NCI-H2107 treated with DMSO at 0.1 percent for 48 hours (cell line): ENCODE measurements at regions not wholly inside any gene's neighbourhood (a gene's known extent, or its start where the extent isn't known, plus 50 kb on each side); places are given as distances from the start of the nearest gene placed in this dataset.

Experiments
- DNase-seq: peaks from one replicate; lab custom pipeline; 2025; ENCODE audit not compliant: unreplicated experiment; lab: John Stamatoyannopoulos, UW

GRCh38 chr4:96166806-96167205 is 326.9 kb downstream of the PDHA2 start:
- DNase-seq: no peak

- DNase-seq: no peak
Measured at GRCh38 chr4:96170198-96170597, 330.3 kb downstream of the PDHA2 start.

DNA sequence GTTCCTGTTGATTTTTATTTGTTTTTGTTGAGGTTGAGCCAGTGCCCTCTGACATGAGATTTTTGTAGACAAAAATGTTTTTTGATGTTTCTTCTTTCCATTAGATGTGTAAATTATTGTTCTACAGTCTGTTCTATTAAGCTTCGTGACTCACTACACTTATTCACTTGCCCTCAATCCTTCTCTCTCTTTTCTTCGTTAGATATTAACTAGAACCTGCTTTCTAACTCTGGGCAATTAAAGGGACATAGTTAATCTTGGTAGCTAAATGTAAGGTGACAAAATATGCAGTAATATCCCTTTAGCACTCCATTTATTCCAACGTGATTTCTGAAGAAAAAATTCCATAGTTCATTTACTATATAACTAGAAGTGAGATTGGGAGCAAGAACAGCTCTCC is 333.9 kb downstream of the PDHA2 start:
- DNase-seq: no peak

DNA sequence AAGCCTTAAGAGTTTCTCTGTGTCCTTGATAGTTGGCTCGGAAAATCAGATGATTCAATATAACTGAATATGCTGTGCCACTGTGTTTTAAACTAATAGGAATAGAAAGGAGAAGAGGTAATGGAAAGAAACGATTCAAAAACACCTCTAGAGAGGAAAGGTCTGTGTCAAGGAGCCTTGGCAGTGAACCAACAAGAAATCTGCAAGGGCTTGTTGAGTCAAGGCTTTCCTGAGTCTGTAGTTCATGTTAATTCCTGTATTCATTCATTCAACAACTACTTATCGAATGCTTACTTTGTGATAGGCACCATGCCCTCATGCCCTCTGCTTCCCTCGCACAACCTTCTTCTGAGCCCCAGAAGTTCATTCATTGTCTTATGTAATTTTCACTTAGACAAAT is 336.0 kb downstream of the PDHA2 start:
- no peak for DNase-seq

- DNase-seq: no peak
Measured at GRCh38 chr4:96183611-96184010, 343.7 kb downstream of the PDHA2 start.

DNA sequence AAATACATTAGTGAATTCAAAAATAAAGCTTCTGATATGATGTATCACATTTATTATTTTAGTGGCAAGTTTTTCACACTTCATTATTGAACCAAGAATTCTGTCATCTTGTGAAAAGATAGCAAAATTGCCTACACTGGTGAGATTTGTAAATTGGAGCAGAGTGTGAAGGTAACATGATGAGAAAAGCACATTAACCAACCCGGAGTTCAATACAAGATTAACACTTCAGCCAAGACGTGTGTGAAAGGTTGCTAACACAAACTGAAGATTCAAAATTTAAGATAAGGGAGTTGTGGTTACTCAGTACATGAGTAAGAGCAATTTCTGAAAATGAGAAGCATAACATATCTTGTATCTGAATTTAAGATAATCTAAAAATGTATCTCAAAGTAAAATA is 346.7 kb downstream of the PDHA2 start:
- DNase-seq: no peak

DNA sequence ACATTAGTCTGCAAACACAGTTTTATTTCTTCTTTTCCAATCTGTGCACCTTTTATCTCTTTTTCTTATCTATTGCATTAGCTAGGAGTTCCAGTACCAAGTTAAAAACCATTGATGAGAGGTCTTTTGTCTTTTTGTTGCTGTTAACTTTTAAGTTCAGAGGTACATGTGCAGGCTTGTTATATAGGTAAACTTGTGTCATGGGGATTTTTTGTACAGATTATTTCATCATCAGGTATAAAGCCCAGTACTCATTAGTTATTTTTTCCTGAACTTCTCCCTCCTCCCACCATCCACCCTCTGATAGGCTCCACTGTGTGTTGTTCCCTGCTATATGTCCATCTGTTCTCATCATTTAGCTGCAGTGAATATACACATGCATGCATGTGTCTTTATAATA is 349.9 kb downstream of the PDHA2 start:
- DNase-seq: no peak

DNA sequence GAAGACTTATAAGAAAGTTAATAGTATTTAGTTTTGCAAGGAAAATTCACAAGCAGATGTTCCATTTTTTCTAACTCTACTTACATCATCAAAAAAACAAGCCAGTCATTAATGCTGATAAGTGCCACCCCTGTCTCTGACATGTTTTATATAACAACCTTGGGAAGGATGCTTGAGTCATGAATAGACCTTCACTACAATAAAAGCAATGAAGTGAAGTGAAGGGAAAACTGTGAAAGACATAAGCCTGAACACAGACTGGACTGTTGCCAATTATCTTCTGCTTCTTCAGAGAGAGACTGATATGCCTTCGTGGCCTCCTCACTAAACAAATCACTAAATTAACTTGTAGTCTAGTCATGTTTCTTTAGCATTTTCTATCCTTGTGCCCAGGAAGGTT is 353.2 kb downstream of the PDHA2 start:
- no peak for DNase-seq

DNA sequence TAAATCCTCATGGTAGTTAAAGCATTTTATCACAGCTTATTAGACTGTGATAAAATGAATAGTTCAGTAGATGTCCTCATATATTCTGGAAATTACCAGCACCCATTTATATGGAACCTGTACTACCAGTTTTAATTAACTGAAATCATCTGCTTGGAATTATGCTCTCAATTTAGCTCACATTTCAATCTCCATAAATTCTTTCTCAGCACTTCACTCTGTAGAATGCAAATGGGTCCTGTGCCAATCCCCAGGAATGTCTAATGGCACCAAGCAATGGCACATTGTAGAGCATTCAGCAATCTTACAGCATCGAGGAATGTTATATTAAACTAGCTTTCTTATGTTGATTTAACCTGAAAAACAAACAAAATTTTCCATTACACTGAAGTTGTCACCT is 355.1 kb downstream of the PDHA2 start:
- DNase-seq: no peak

DNA sequence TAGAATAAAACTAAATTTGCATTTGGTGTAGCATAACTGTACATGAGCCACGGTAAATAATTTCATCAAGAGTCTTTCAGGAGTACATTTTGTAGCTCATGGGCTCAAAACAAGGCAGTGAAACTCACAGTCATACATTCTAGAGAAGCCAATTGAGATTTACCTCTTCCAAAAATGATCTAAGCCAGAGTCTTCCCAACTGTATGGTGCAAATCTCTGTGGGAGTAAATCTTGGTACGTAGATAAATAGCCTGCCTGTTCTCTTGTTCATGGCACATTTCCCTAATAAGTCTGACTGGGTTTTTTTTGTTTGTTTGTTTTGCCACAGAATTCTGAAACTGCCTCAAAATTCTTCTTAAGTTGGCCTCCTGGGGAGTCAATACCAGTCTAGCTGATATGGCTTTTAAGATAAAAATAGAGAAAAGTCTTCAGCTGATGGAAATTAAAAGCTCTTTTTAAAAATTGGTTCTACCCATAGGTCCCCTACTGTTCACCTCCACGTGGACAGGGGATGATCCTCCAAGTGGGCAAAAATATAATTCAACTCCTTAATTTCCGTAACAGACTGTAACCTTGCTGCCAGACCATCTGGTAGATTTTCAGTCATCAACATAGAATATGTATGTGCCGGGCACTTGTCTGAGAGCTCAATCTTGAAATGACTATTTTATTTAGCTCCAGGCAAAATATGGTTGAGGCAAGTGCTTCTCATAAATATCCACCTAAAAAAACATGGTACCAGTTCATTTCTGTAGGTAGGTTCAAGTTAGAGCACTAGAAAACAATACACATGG is 365.4 kb downstream of the PDHA2 start:
- DNase-seq: no peak

DNA sequence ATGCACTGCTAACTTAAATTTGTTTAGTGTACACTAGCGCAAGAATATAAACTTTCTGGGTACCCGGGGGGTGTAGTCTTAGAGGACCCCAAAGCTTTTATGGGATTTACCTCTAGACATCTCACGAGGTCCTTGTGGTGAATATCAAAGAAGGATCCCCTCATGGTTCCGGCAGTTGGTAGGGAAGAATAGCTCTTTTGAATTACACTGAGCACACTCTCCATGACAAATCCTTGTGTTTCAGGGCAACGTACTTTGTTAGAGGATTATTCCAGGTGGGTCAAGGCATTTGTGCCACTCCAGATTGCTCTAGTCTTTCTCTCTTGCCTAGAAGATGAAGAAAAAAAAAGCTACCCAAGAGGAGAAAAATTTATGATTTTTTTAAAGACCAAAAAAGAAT is 387.6 kb downstream of the PDHA2 start:
- DNase-seq: no peak

GRCh38 chr4:96228463-96228862 is 388.6 kb downstream of the PDHA2 start:
- no peak for DNase-seq

DNA sequence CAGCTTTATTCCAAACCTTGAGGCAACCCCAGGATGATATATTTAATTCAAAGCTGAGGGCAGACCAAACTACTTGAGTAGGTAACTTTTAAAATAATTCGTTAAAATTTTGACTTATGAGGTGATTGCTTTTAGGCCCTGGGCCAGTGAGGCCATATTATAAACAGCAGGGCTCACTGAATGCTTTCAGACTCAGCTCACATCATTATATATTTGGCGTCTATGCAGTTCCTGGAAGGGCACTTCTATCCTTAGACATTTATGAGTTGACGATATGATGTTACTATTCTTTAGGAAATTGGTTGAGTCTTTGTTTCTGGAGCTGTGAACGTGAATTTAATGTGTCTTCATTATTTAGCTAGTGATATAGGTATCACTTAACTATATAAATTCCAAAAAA is 400.1 kb downstream of the PDHA2 start:
- no peak for DNase-seq

GRCh38 chr4:96241819-96242218 is 401.9 kb downstream of the PDHA2 start:
- DNase-seq: no peak

DNA sequence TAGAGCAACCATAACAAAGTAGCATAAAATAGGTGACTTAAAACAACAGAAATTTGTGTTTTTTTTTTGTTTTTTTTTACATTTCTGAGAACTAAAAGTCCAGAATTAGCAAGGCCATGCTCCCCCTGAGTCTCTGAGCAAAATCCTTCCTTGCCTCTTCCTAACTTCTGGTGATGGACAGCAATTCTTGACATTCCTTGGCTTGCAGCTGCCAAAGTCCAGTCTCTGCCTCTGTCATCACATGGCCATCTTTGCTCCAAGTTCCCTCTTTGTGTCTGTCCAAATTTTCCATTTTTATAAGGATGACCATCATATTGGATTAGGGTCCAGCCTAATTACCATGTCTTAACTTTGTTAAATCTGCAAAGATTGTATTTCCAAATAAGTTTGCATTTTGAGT is 407.2 kb downstream of the PDHA2 start:
- DNase-seq: no peak

DNA sequence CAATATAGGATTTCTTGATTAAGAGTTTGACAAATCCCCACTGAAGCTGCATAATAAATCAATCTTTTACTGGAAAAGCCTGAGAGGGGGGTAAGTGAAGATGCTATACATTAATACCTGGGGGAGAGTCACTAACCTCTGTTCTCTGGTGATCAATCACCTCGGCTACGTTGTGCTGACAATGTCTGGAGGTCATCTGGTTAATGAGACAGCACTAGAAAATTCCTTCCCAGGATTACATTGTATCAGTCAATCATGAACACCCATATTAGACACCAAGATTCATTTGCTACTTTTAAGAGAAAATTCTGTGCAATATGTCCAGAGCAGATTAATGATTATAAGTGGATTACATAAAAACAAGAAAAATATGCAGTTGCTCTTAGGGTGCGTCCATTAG is 408.3 kb downstream of the PDHA2 start:
- no peak for DNase-seq

DNA sequence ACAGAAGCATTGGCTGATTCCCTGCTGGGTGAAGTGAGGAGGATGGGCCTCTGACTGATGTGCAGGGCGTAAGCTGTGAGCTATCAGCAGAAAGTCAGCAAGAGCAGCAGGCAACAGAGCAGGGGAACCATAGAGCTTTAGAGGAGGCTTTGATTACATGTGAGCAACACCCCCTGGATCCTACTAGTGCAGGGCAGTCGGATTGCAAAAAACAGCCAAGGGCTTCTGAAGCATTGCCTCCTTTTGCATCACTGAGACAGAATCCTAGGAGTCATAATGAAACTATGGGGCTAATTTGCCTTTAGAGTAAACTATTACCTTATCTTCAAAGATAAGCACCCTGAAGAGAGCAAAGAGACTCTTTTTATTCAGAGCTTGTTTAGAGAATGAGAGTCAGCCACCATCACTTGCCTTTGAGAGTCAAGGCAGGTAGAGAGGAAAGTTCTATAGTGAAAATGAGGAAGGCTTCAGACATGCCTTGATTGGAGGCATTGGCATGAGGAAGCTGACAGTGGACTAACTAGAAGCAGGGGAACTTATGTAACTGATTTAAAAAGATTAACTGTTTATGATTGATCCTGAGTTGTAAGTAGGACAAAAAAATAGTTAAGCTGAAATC is 420.3 kb downstream of the PDHA2 start:
- no peak for DNase-seq

GRCh38 chr4:96262057-96262456 is 422.2 kb downstream of the PDHA2 start:
- DNase-seq: no peak

GRCh38 chr4:96263291-96263690 is 423.4 kb downstream of the PDHA2 start:
- no peak for DNase-seq

DNA sequence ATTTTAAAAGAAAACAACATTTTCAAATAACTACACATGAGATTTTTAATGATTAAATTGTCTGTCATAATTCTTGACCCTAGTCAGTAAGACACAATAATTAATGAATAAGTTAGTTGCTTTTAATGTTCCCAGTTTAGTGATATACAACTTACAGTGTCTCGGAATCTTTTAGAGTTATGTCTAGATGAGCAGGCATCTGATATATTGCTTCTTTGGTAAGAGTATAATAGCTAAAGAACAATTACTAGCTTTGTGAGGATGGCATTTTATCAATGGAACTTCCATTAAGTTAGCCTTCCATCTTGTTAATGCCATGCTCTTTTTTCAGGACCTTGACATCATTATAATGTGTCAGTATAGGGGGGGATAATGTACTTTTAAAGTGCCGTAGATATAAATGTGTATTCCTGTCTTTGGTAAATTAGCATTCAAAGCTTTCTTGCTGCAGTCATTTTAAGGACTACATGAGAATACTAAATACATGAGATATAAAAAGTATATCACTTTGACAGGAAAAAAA is 425.1 kb downstream of the PDHA2 start:
- DNase-seq: no peak

DNA sequence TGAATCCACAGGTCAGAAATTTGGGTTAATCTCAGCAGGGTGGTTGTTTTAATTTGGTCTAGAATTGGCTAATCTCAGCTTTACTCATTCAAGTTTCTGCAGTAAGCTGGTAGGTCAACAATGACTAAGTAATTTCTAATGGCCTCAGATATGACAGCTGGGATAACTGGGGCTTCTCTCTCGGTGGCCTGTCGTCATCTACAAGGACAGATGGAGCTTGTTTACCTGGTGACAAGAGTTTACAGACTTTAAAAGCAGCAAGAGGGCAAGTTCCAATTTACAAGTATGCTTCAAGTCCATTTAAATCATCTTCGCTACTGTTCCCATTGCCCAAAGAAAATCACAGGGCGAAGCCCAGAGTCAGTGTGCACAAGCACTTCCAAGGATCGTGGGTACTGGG is 453.9 kb downstream of the PDHA2 start:
- DNase-seq: no peak

DNA sequence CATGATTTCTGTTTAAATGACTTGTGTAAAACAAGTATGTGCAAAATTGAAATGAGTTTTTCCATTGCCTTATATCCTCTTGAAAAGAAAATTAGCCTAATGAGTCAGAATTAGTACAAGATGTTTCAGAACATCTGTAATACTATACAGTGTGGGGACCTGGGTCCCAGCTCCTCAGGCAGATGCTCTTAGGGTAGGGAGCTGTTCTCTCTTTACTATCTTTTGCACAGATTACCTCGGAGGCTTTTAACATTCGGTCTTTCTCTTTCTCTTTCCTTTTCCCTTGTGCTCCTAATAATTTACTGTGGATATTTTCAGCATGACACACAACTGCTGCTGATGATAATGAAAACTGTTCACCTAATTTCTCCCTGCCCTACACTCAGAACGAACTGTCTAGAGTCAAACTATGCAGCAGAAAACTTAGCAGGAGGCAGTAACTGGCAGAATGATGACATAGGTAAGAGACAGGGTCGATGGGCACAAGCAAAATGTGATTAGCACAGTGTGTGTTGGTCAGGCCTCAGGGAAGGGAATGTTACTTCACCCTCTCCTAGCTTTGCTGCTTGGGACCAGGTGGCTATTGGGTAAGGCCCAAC is 455.3 kb downstream of the PDHA2 start:
- no peak for DNase-seq
